Left lung (tissue), 4 donors: ENCODE measurements at regions not wholly inside any gene's neighbourhood (a gene's known extent, or its start where the extent isn't known, plus 50 kb on each side); places are given as distances from the start of the nearest gene placed in this dataset.

Experiments used
- ATAC-seq: fragments of 200-7000 bp; cut with Tn5 transposase; one replicate; pipeline ENCODE4 v1.9.1; 2020; ENCODE audit warnings: moderate library complexity
- DNase-seq, 4 donors: peaks; one replicate each; pipeline ENCODE4 v3.0.0-alpha.2; 2013 to 2020
- H3K27ac ChIP-seq, 2 donors: fragments of 200-600 bp; sonication (generic) in 1 of 2; one replicate each; pipeline versions ENCODE4 v1.5.0 to v1.8.0; 2020 to 2021
- H3K27me3 ChIP-seq, 2 donors: fragments of 200-600 bp; sonication (generic) in 1 of 2; one replicate each; pipeline versions ENCODE4 v1.5.0 to v1.8.0; 2020 to 2021
- H3K36me3 ChIP-seq, 2 donors: fragments of 200-600 bp; sonication (generic) in 1 of 2; one replicate each; pipeline versions ENCODE4 v1.5.0 to v1.8.0; 2020 to 2021
- H3K4me1 ChIP-seq, 2 donors: fragments of 200-600 bp; one replicate each; pipeline ENCODE4 v1.8.0; 2021
- H3K4me3 ChIP-seq, 2 donors: fragments of 200-600 bp; sonication (generic) in 1 of 2; one replicate each; pipeline versions ENCODE4 v1.5.0 to v1.8.0; 2020 to 2021; ENCODE audit warnings: mild to moderate bottlenecking in 1 of 2
- H3K9me3 ChIP-seq, 2 donors: fragments of 200-600 bp; sonication (generic) in 1 of 2; one replicate each; pipeline versions ENCODE4 v1.5.0 to v1.8.0; 2020 to 2021
- CTCF ChIP-seq, 2 donors: fragments of 200-600 bp; sonication (generic) in 1 of 2; IDR thresholded peaks; one replicate each; pipeline versions ENCODE4 v1.5.0 to v1.8.0; 2021; ENCODE audit warnings: antibody characterized with exemption in 2 of 2
- intact Hi-C, 2 donors: fragments of 100-400 bp; cut with DNase I; formaldehyde crosslinking; loops; one replicate each; pipeline versions ENCODE4 v1.11.2 to v1.14.2; 2022
- donor health status: DM: no; HTN: yes; CAD: no.
- donor health status: DM: no; HTN: no; CAD: no.

DNA sequence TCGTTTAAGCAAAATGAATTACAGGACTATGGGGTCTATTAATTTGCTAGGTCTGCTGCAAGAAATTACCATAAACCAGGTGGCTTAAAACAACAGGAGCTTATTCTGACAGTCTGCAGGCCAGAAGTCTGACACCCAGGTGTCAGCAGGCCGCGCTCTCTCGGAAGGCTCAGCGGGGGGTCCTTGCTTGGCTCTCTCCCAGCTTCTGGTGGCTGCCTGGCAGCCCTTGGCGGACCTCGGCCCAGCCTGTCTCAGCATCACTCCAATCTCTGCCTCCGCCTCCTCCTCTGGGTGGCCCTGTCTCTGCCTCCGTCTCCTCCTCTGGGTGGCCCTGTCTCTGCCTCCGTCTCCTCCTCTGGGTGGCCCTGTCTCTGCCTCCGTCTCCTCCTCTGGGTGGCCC, 580.5 kb upstream of the FAT1 start:
- Histone ChIP-seq H3K4me1 (peaks cover 0 to 4% of the 10 kb centered on the region in 2 donors), H3K9me3 (no peaks in the 10 kb centered on the region), H3K4me3 (no peak overlapping the region), H3K36me3 (no peaks in the 10 kb centered on the region), H3K27ac (no peak overlapping the region), H3K27me3 (no peaks in the 10 kb centered on the region)
- intact Hi-C loops: no loop called here
- peak in 1 of 4 donors; percentile 49 for DNase-seq
- no peak for TF ChIP-seq CTCF (IDR thresholded peaks at IDR 0.05)
- ATAC-seq: no peak

GRCh38 chr4:187307131-187307530, 583.5 kb upstream of the FAT1 start:
- Histone ChIP-seq H3K36me3 (no peaks in the 10 kb centered on the region), H3K27ac (no peak overlapping the region), H3K9me3 (no peaks in the 10 kb centered on the region), H3K4me3 (no peak overlapping the region), H3K4me1 (peaks cover 0 to 4% of the 10 kb centered on the region in 2 donors), H3K27me3 (no peaks in the 10 kb centered on the region)
- no peak for TF ChIP-seq CTCF (IDR thresholded peaks at IDR 0.05)
- intact Hi-C loops: no loop called here
- ATAC-seq: no peak
- no peak for DNase-seq

- DNase-seq: no peak
- intact Hi-C loops: no loop called here
- no peak for TF ChIP-seq CTCF (IDR thresholded peaks at IDR 0.05)
These were observed 585.8 kb upstream of the FAT1 start for GRCh38 chr4:187309456-187309855.

DNA sequence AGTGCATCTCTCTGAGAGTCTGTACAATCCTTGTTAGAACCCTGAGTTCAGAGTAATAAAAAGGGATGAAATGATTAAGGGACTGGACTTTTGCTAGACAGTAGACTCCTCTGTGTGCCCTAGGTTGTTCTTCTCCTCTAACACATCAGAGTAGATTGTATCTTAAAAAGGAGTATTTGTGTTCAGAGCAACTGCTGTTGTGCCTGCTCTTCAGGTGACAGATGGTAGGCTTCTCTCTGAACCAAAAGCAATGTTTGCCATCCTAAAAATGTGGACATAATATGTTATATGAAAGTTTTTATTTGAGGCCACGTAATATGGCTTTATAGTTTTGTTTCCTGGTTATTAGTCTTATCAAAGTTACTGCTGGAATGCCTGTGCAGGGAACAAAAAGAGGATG, 588.6 kb upstream of the FAT1 start:
- DNase-seq: no peak
- no peak for TF ChIP-seq CTCF (IDR thresholded peaks at IDR 0.05)
- intact Hi-C loops: no loop called here
- H3K4me1 ChIP-seq: no peaks in the 10 kb centered on the region
- H3K27me3 ChIP-seq: no peaks in the 10 kb centered on the region
- no peak overlapping the region for H3K27ac ChIP-seq
- no peaks in the 10 kb centered on the region for H3K9me3 ChIP-seq
- no peak overlapping the region for H3K4me3 ChIP-seq
- ATAC-seq: no peak
- no peaks in the 10 kb centered on the region for H3K36me3 ChIP-seq

More at GRCh38 chr4:187309456-187309855, 585.8 kb upstream of the FAT1 start:
- no peaks in the 10 kb centered on the region for H3K36me3 ChIP-seq
- H3K4me1 ChIP-seq: no peaks in the 10 kb centered on the region
- no peaks in the 10 kb centered on the region for H3K27me3 ChIP-seq
- H3K4me3 ChIP-seq: no peak overlapping the region
- no peaks in the 10 kb centered on the region for H3K9me3 ChIP-seq
- H3K27ac ChIP-seq: no peak overlapping the region
- no peak for ATAC-seq

GRCh38 chr4:187317799-187318198, 594.1 kb upstream of the FAT1 start:
- intact Hi-C loops: no loop called here
- no peak for TF ChIP-seq CTCF (IDR thresholded peaks at IDR 0.05)

More at GRCh38 chr4:187317799-187318198, 594.1 kb upstream of the FAT1 start:
- Histone ChIP-seq H3K36me3 (no peaks in the 10 kb centered on the region), H3K27me3 (no peaks in the 10 kb centered on the region), H3K4me1 (no peaks in the 10 kb centered on the region), H3K9me3 (no peaks in the 10 kb centered on the region), H3K4me3 (no peak overlapping the region), H3K27ac (no peak overlapping the region)
- peak in 1 of 4 donors; percentile 45 for DNase-seq
- no peak for ATAC-seq
